H1 (cell line): ENCODE measurements at regions not wholly inside any gene's neighbourhood (a gene's known extent, or its start where the extent isn't known, plus 50 kb on each side); places are given as distances from the start of the nearest gene placed in this dataset.

ENCODE experiments used
- CTCF ChIA-PET: fragments of 300-600 bp; sonication (Branson Sonifier 250); formaldehyde crosslinking; loops from one replicate; lab custom pipeline; 2021; ENCODE audit not compliant: partially characterized antibody; lab: Charles Lee
- POLR2A ChIA-PET: fragments of 300-600 bp; sonication (Branson Sonifier 250); formaldehyde crosslinking; loops from one replicate; lab custom pipeline; 2021; ENCODE audit warnings: inconsistent platforms; ENCODE audit not compliant: partially characterized antibody; lab: Charles Lee
- DNase-seq, 2 experiments: peaks; one replicate each; pipeline versions ENCODE4 v3.0.0 to v3.0.0-alpha.2; 2010 to 2022; ENCODE audit warnings: low spot score in 2 of 2, low read depth in 1 of 2, mixed read lengths in 1 of 2
- FAIRE-seq: peaks from 2 replicates; lab custom pipeline; 2011; peaks lifted over from hg19 to GRCh38; lab: Jason Lieb, UNC
- H2AFZ ChIP-seq: 2 replicates; pipeline ENCODE4 v1.8.1; 2012; ENCODE audit warnings: low read length, inconsistent platforms
- H2AK5ac ChIP-seq: 2 replicates; pipeline ENCODE4 v1.6.1; 2013; ENCODE audit warnings: low read depth, low read length
- H2BK120ac ChIP-seq: replicated peaks from 2 replicates; pipeline ENCODE3; 2013; ENCODE audit warnings: low read depth, low read length, inconsistent platforms
- H2BK12ac ChIP-seq: 2 replicates; pipeline ENCODE4 v1.6.1; 2013; ENCODE audit warnings: low read depth, low read length
- H2BK15ac ChIP-seq: 2 replicates; pipeline ENCODE4 v1.6.1; 2013; ENCODE audit warnings: low read length
- H2BK20ac ChIP-seq: 2 replicates; pipeline ENCODE4 v1.6.1; 2013; ENCODE audit warnings: low read length
- H2BK5ac ChIP-seq: 2 replicates; pipeline ENCODE4 v1.6.1; 2013; ENCODE audit warnings: low read depth, low read length
- H3K14ac ChIP-seq: 2 replicates; pipeline ENCODE4 v1.6.1; 2013; ENCODE audit warnings: inconsistent platforms; ENCODE audit not compliant: insufficient read length
- H3K18ac ChIP-seq: 2 replicates; pipeline ENCODE4 v1.6.1; 2013; ENCODE audit warnings: low read length; ENCODE audit errors: extremely low read depth
- H3K23ac ChIP-seq: 2 replicates; pipeline ENCODE4 v1.6.1; 2013; ENCODE audit warnings: inconsistent platforms; ENCODE audit not compliant: insufficient read length
- H3K23me2 ChIP-seq: 2 replicates; pipeline ENCODE4 v1.6.1; 2013; ENCODE audit warnings: low read depth, low read length
- H3K27ac ChIP-seq: 2 replicates; pipeline ENCODE4 v1.6.1; 2011; ENCODE audit warnings: low read depth, low read length, inconsistent platforms
- H3K27me3 ChIP-seq, 4 experiments: replicated peaks in 1 of 4; 1 replicate in 1 of 4; 2 replicates in 3 of 4; pipeline versions ENCODE4 v1.6.1 to v1.8.1; 2011 to 2013; ENCODE audit warnings: low read length in 3 of 4, mild to moderate bottlenecking in 3 of 4, inconsistent platforms in 2 of 4, mixed read lengths in 2 of 4, moderate library complexity in 1 of 4; ENCODE audit not compliant: control insufficient read depth in 3 of 4, insufficient read depth in 3 of 4; ENCODE audit errors: extremely low read depth in 1 of 4
- H3K36me3 ChIP-seq, 4 experiments: 2 replicates each; pipeline versions ENCODE4 v1.6.1 to v1.8.1; 2011 to 2013; ENCODE audit warnings: mild to moderate bottlenecking in 4 of 4, low read length in 3 of 4, moderate library complexity in 2 of 4, control low read depth in 1 of 4, inconsistent platforms in 1 of 4; ENCODE audit not compliant: insufficient read depth in 4 of 4, control insufficient read depth in 2 of 4
- H3K4ac ChIP-seq: replicated peaks from 2 replicates; pipeline ENCODE3; 2013; ENCODE audit warnings: low read length, low read depth, mixed read lengths, inconsistent platforms; ENCODE audit not compliant: insufficient read length
- H3K4me1 ChIP-seq, 4 experiments: replicated peaks in 1 of 4; 1 replicate in 1 of 4; 2 replicates in 3 of 4; pipeline versions ENCODE4 v1.6.1 to v1.8.1; 2011 to 2013; ENCODE audit warnings: low read length in 3 of 4, inconsistent platforms in 2 of 4, mixed read lengths in 1 of 4; ENCODE audit not compliant: insufficient read depth in 4 of 4, control insufficient read depth in 3 of 4
- H3K4me2 ChIP-seq, 2 experiments: 2 replicates each; pipeline versions ENCODE4 v1.6.1 to v1.8.1; 2011 to 2013; ENCODE audit warnings: low read depth in 2 of 2, low read length in 2 of 2, control low read depth in 1 of 2, inconsistent platforms in 1 of 2, mild to moderate bottlenecking in 1 of 2; ENCODE audit not compliant: insufficient read depth in 1 of 2
- H3K4me3 ChIP-seq, 4 experiments: fragments of 200-600, 300-600 bp in 1 of 4; sonication (generic), shearing (Covaris generic), sonication (Bioruptor Twin) in 1 of 4; 2 replicates each; pipeline versions ENCODE4 v1.5.1 to v1.8.1; 2011 to 2016; ENCODE audit warnings: low read length in 4 of 4, low read depth in 3 of 4, control low read depth in 2 of 4, inconsistent platforms in 2 of 4, mild to moderate bottlenecking in 2 of 4, mixed read lengths in 1 of 4, moderate library complexity in 1 of 4; ENCODE audit not compliant: insufficient read depth in 2 of 4; ENCODE audit errors: extremely low read depth in 1 of 4
- H3K56ac ChIP-seq: replicated peaks from 2 replicates; pipeline ENCODE3; 2013; ENCODE audit warnings: low read depth, mild to moderate bottlenecking, mixed read lengths, low read length, inconsistent platforms; ENCODE audit not compliant: insufficient read length
- H3K79me1 ChIP-seq: 2 replicates; pipeline ENCODE4 v1.6.1; 2013; ENCODE audit warnings: low read depth, low read length, control low read depth
- H3K79me2 ChIP-seq, 2 experiments: 2 replicates each; pipeline versions ENCODE4 v1.6.1 to v1.8.1; 2012 to 2013; ENCODE audit warnings: low read length in 2 of 2, mild to moderate bottlenecking in 2 of 2, inconsistent platforms in 1 of 2; ENCODE audit not compliant: insufficient read depth in 2 of 2, control insufficient read depth in 1 of 2
- H3K9ac ChIP-seq, 4 experiments: replicated peaks in 1 of 4; 1 replicate in 1 of 4; 2 replicates in 3 of 4; pipeline versions ENCODE4 v1.6.1 to v1.8.1; 2011 to 2013; ENCODE audit warnings: low read depth in 3 of 4, low read length in 3 of 4, control low read depth in 2 of 4, mild to moderate bottlenecking in 2 of 4, moderate library complexity in 2 of 4, inconsistent platforms in 1 of 4; ENCODE audit errors: extremely low read depth in 1 of 4
- H3K9me3 ChIP-seq, 2 experiments: 2 replicates each; pipeline versions ENCODE4 v1.6.1 to v1.8.1; 2012 to 2013; ENCODE audit warnings: mild to moderate bottlenecking in 2 of 2, moderate library complexity in 2 of 2, control low read depth in 1 of 2, inconsistent platforms in 1 of 2, low read depth in 1 of 2, low read length in 1 of 2, mixed read lengths in 1 of 2; ENCODE audit not compliant: insufficient read depth in 2 of 2
- H4K20me1 ChIP-seq, 2 experiments: replicated peaks in 1 of 2; 2 replicates each; pipeline versions ENCODE3 to v1.8.1; 2011 to 2013; ENCODE audit warnings: inconsistent platforms in 2 of 2, low read length in 2 of 2, mild to moderate bottlenecking in 1 of 2; ENCODE audit not compliant: insufficient read depth in 2 of 2, control insufficient read depth in 1 of 2
- H4K5ac ChIP-seq: 2 replicates; pipeline ENCODE4 v1.6.1; 2013; ENCODE audit warnings: low read length, low read depth, mixed read lengths, inconsistent platforms; ENCODE audit not compliant: insufficient read length
- H4K8ac ChIP-seq: 2 replicates; pipeline ENCODE4 v1.8.0; 2013; ENCODE audit warnings: mild to moderate bottlenecking, moderate library complexity, low read length, inconsistent platforms; ENCODE audit not compliant: insufficient read depth; ENCODE audit errors: extremely low read depth
- H4K91ac ChIP-seq: replicated peaks from 2 replicates; pipeline ENCODE3; 2013; ENCODE audit warnings: low read length, mixed read lengths, inconsistent platforms; ENCODE audit not compliant: insufficient read length
- ASH2L ChIP-seq: fragments of 200-600, 300-600 bp; sonication (generic); IDR thresholded peaks from one replicate; pipeline ENCODE4 v1.7.1; 2017; ENCODE audit warnings: low read length
- CHD2 ChIP-seq: IDR thresholded peaks from 2 replicates; pipeline ENCODE4 v1.6.1; 2012; ENCODE audit warnings: low read length, improper control_type of control experiment
- SIX5 ChIP-seq: IDR thresholded peaks from 2 replicates; pipeline ENCODE4 v1.6.1; 2011; ENCODE audit warnings: mild to moderate bottlenecking, low read depth, low read length
- SUZ12 ChIP-seq: fragments of 200-600 bp; sonication (generic); IDR thresholded peaks from 2 replicates; pipeline ENCODE4 v1.6.1; 2012; ENCODE audit warnings: mild to moderate bottlenecking, inconsistent platforms, low read length, moderate library complexity, mixed read lengths
- WGBS, 2 experiments: shearing (Covaris generic) in 1 of 2; methylation state at CpG; one replicate each; pipeline versions ENCODE4 v1.1.6 to v1.1.7; 2013 to 2015; ENCODE audit warnings: low lambda C conversion rate in 2 of 2, mixed read lengths in 2 of 2, inconsistent platforms in 1 of 2, low coverage in 1 of 2, missing lambda C conversion rate in 1 of 2; ENCODE audit not compliant: insufficient replicate concordance in 2 of 2, insufficient coverage in 1 of 2, insufficient read length in 1 of 2; ENCODE audit errors: extremely low coverage in 1 of 2, missing lambda C conversion rate in 1 of 2; 5-methylcytosine and 5-hydroxymethylcytosine counted together
- TF ChIP-seq, protein P1 (sequence below): IDR thresholded peaks from 2 replicates; pipeline ENCODE4 v1.6.1; 2011; ENCODE audit warnings: low read length, improper control_type of control experiment

DNA sequence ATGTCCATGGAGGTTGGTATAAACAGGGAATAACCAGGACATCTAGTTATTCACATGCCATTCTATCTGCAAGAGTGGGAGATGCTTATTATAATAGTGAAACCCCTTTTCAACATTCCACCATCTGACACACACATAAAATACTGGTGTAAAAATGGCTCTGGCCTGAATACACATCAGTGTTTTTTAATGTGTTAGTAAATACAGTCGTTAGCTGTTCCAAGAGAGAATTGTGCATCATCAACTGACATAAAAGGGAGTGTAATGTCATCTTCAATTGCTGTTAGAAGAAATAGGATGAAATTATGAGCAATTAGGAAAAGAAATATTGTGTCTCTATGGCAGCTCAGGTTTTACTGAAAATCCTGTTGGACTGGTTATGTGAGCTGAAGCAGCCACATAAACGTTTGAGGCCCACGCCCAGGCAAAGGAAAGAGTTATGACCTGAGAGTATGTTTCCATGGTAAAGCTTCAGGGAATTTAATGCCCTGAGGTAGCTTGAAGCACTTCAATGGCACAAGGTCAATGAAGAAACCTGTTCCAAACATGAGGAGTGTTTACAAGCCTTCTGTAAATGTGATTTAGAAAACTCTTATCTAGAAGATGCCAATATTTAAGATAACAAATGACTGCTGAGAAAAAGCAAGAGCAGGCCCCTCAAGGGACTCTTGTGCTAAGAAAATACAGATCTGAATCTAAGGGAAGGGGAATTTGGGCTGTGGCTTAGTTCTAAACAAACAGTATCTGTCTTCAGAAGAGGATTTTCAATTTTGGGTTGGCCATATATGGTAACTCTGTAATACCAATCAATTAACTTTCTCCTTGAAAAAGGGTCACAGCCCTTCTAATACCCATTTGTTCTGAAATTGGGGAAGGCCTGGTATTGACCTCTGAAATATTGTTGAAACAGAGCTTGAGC lies 384.3 kb downstream of the SEC16B start:
- no peaks in the 10 kb centered on the region for H3K79me1 ChIP-seq
- ChIA-PET CTCF (interaction anchor here (1.2 kb wide), 1 partner anchor 9 kb away, joined by 4 read pairs; no protein-coding TSS in a partner anchor), POLR2A (no interaction called here)
- no peak overlapping the region for H3K23ac ChIP-seq
- H4K20me1 ChIP-seq, result no peaks in the 10 kb centered on the region
- no peak overlapping the region for H3K9ac ChIP-seq
- no peak overlapping the region for H3K14ac ChIP-seq
- 83% methylated on average over 3 of the region's 3 CpGs; no CpG with 5 or more reads in 1 of the 2 experiments for WGBS, 2 experiments
- no peak overlapping the region for H3K4ac ChIP-seq
- H3K79me2 ChIP-seq, result no peaks in the 10 kb centered on the region
- H2BK20ac ChIP-seq, result no peak overlapping the region
- H2BK15ac ChIP-seq, result no peak overlapping the region
- no peak overlapping the region for H3K18ac ChIP-seq
- no peak overlapping the region for H4K91ac ChIP-seq
- H2BK5ac ChIP-seq, result no peak overlapping the region
- H2BK12ac ChIP-seq, result no peak overlapping the region
- H3K9me3 ChIP-seq, result no peaks in the 10 kb centered on the region
- no peak overlapping the region for H4K8ac ChIP-seq
- H3K4me2 ChIP-seq, result no peak overlapping the region
- H3K4me3 ChIP-seq, result no peak overlapping the region
- no peak overlapping the region for H3K27ac ChIP-seq
- H3K4me1 ChIP-seq, result no peaks in the 10 kb centered on the region
- DNase-seq (no peak), FAIRE-seq (no peak)
- H3K56ac ChIP-seq, result no peak overlapping the region
- H2AFZ ChIP-seq, result no peak overlapping the region
- TF ChIP-seq, protein P1, sequence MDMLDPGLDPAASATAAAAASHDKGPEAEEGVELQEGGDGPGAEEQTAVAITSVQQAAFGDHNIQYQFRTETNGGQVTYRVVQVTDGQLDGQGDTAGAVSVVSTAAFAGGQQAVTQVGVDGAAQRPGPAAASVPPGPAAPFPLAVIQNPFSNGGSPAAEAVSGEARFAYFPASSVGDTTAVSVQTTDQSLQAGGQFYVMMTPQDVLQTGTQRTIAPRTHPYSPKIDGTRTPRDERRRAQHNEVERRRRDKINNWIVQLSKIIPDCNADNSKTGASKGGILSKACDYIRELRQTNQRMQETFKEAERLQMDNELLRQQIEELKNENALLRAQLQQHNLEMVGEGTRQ, result no peak
- TF ChIP-seq ASH2L (no peak), SIX5 (no peak), CHD2 (no peak), SUZ12 (no peak)
- H3K27me3 ChIP-seq, result no peaks in the 10 kb centered on the region
- no peaks in the 10 kb centered on the region for H3K36me3 ChIP-seq
- no peak overlapping the region for H2BK120ac ChIP-seq
- H2AK5ac ChIP-seq, result no peak overlapping the region
- no peak overlapping the region for H4K5ac ChIP-seq
- no peaks in the 10 kb centered on the region for H3K23me2 ChIP-seq
